ENCODE measurements at regions not wholly inside any gene's neighbourhood (a gene's known extent, or its start where the extent isn't known, plus 50 kb on each side); places are given as distances from the start of the nearest gene placed in this dataset.
"Not testable (repeated sequence)": the region's sequence is repeated elsewhere in the genome, so short reads cannot be mapped to it uniquely, and the experiment has no call there.

- ATAC-seq (ENCODE audit: insufficient read depth, low read depth); H3K79me2 ChIP-seq (ENCODE audit: insufficient read depth, low read length); H3K4me3 ChIP-seq (ENCODE audit: low read depth in 1 of 2, low read length in 2 of 2); DNase-seq; H3K9me3 ChIP-seq (ENCODE audit: insufficient read depth, low read length, severe bottlenecking); H3K27ac ChIP-seq (ENCODE audit: low read length); H3K9ac ChIP-seq (ENCODE audit: low read depth, low read length); H3K27me3 ChIP-seq (ENCODE audit: insufficient read depth, low read length, poor library complexity); H3K36me3 ChIP-seq (ENCODE audit: insufficient read depth, low read length); H3K4me1 ChIP-seq (ENCODE audit: insufficient read depth, low read length); H4K20me1 ChIP-seq (ENCODE audit: insufficient read depth, low read length); H2AFZ ChIP-seq (ENCODE audit: low read depth, low read length); H3K4me2 ChIP-seq (ENCODE audit: insufficient read depth, low read length): not testable (repeated sequence)
These were observed 146.4 kb downstream of the ATP6V0E2 start for GRCh38 chr7:150020210-150020609.

GRCh38 chr7:150024550-150025490 is 151.1 kb downstream of the ATP6V0E2 start:
- H2AFZ ChIP-seq (ENCODE audit: low read depth, low read length); H3K36me3 ChIP-seq (ENCODE audit: insufficient read depth, low read length); H3K4me3 ChIP-seq (ENCODE audit: low read depth in 1 of 2, low read length in 2 of 2); DNase-seq; H3K27me3 ChIP-seq (ENCODE audit: insufficient read depth, low read length, poor library complexity); H3K4me1 ChIP-seq (ENCODE audit: insufficient read depth, low read length); H3K27ac ChIP-seq (ENCODE audit: low read length); H3K9me3 ChIP-seq (ENCODE audit: insufficient read depth, low read length, severe bottlenecking); H3K79me2 ChIP-seq (ENCODE audit: insufficient read depth, low read length); H4K20me1 ChIP-seq (ENCODE audit: insufficient read depth, low read length); H3K4me2 ChIP-seq (ENCODE audit: insufficient read depth, low read length); H3K9ac ChIP-seq (ENCODE audit: low read depth, low read length): not testable (repeated sequence)
- ATAC-seq (ENCODE audit: insufficient read depth, low read depth) = 0 out of 3 replicates have a peak, but pooled peaks have one; percentile 30

GRCh38 chr7:150025802-150026201 is 152.0 kb downstream of the ATP6V0E2 start:
- H3K36me3 ChIP-seq (ENCODE audit: insufficient read depth, low read length); H3K9me3 ChIP-seq (ENCODE audit: insufficient read depth, low read length, severe bottlenecking); H3K79me2 ChIP-seq (ENCODE audit: insufficient read depth, low read length); ATAC-seq (ENCODE audit: insufficient read depth, low read depth); H3K4me1 ChIP-seq (ENCODE audit: insufficient read depth, low read length); H3K9ac ChIP-seq (ENCODE audit: low read depth, low read length); H4K20me1 ChIP-seq (ENCODE audit: insufficient read depth, low read length); H3K4me2 ChIP-seq (ENCODE audit: insufficient read depth, low read length); H3K27me3 ChIP-seq (ENCODE audit: insufficient read depth, low read length, poor library complexity); H3K27ac ChIP-seq (ENCODE audit: low read length); DNase-seq; H3K4me3 ChIP-seq (ENCODE audit: low read depth in 1 of 2, low read length in 2 of 2); H2AFZ ChIP-seq (ENCODE audit: low read depth, low read length): not testable (repeated sequence)

- H3K36me3 ChIP-seq (ENCODE audit: insufficient read depth, low read length); H3K79me2 ChIP-seq (ENCODE audit: insufficient read depth, low read length); H3K27ac ChIP-seq (ENCODE audit: low read length); H3K9me3 ChIP-seq (ENCODE audit: insufficient read depth, low read length, severe bottlenecking); H2AFZ ChIP-seq (ENCODE audit: low read depth, low read length); H3K4me3 ChIP-seq (ENCODE audit: low read depth in 1 of 2, low read length in 2 of 2); H4K20me1 ChIP-seq (ENCODE audit: insufficient read depth, low read length); H3K4me2 ChIP-seq (ENCODE audit: insufficient read depth, low read length); H3K4me1 ChIP-seq (ENCODE audit: insufficient read depth, low read length); H3K9ac ChIP-seq (ENCODE audit: low read depth, low read length); H3K27me3 ChIP-seq (ENCODE audit: insufficient read depth, low read length, poor library complexity): not testable (repeated sequence)
- ATAC-seq (ENCODE audit: insufficient read depth, low read depth) (peak; percentile 60), DNase-seq (peak; percentile 24)
These were observed 154.7 kb downstream of the ATP6V0E2 start for GRCh38 chr7:150028344-150029012.

GRCh38 chr7:150029013-150029389 is 155.2 kb downstream of the ATP6V0E2 start:
- H3K9ac ChIP-seq (ENCODE audit: low read depth, low read length); H3K27me3 ChIP-seq (ENCODE audit: insufficient read depth, low read length, poor library complexity); H3K4me2 ChIP-seq (ENCODE audit: insufficient read depth, low read length); H3K79me2 ChIP-seq (ENCODE audit: insufficient read depth, low read length); DNase-seq; ATAC-seq (ENCODE audit: insufficient read depth, low read depth); H3K36me3 ChIP-seq (ENCODE audit: insufficient read depth, low read length); H3K4me3 ChIP-seq (ENCODE audit: low read depth in 1 of 2, low read length in 2 of 2); H4K20me1 ChIP-seq (ENCODE audit: insufficient read depth, low read length); H3K27ac ChIP-seq (ENCODE audit: low read length); H2AFZ ChIP-seq (ENCODE audit: low read depth, low read length); H3K9me3 ChIP-seq (ENCODE audit: insufficient read depth, low read length, severe bottlenecking); H3K4me1 ChIP-seq (ENCODE audit: insufficient read depth, low read length): not testable (repeated sequence)

- not testable (repeated sequence) for H4K20me1 ChIP-seq (ENCODE audit: insufficient read depth, low read length); H2AFZ ChIP-seq (ENCODE audit: low read depth, low read length); H3K4me3 ChIP-seq (ENCODE audit: low read depth in 1 of 2, low read length in 2 of 2); H3K79me2 ChIP-seq (ENCODE audit: insufficient read depth, low read length); H3K27me3 ChIP-seq (ENCODE audit: insufficient read depth, low read length, poor library complexity); H3K27ac ChIP-seq (ENCODE audit: low read length); H3K4me1 ChIP-seq (ENCODE audit: insufficient read depth, low read length); ATAC-seq (ENCODE audit: insufficient read depth, low read depth); DNase-seq; H3K4me2 ChIP-seq (ENCODE audit: insufficient read depth, low read length); H3K9ac ChIP-seq (ENCODE audit: low read depth, low read length); H3K9me3 ChIP-seq (ENCODE audit: insufficient read depth, low read length, severe bottlenecking); H3K36me3 ChIP-seq (ENCODE audit: insufficient read depth, low read length)
These were observed 158.0 kb downstream of the ATP6V0E2 start for GRCh38 chr7:150031733-150032132.

- not testable (repeated sequence) for H3K4me2 ChIP-seq (ENCODE audit: insufficient read depth, low read length); H3K36me3 ChIP-seq (ENCODE audit: insufficient read depth, low read length); H3K9me3 ChIP-seq (ENCODE audit: insufficient read depth, low read length, severe bottlenecking); H3K4me3 ChIP-seq (ENCODE audit: low read depth in 1 of 2, low read length in 2 of 2); H3K79me2 ChIP-seq (ENCODE audit: insufficient read depth, low read length); H3K27ac ChIP-seq (ENCODE audit: low read length); H3K4me1 ChIP-seq (ENCODE audit: insufficient read depth, low read length); H4K20me1 ChIP-seq (ENCODE audit: insufficient read depth, low read length); DNase-seq; H3K27me3 ChIP-seq (ENCODE audit: insufficient read depth, low read length, poor library complexity); H3K9ac ChIP-seq (ENCODE audit: low read depth, low read length); H2AFZ ChIP-seq (ENCODE audit: low read depth, low read length); ATAC-seq (ENCODE audit: insufficient read depth, low read depth)
These were observed 159.9 kb downstream of the ATP6V0E2 start for GRCh38 chr7:150033711-150034110.

- H3K36me3 ChIP-seq (ENCODE audit: insufficient read depth, low read length); H4K20me1 ChIP-seq (ENCODE audit: insufficient read depth, low read length); H3K27me3 ChIP-seq (ENCODE audit: insufficient read depth, low read length, poor library complexity); H3K9me3 ChIP-seq (ENCODE audit: insufficient read depth, low read length, severe bottlenecking); DNase-seq; H3K4me1 ChIP-seq (ENCODE audit: insufficient read depth, low read length); H3K79me2 ChIP-seq (ENCODE audit: insufficient read depth, low read length); H3K4me3 ChIP-seq (ENCODE audit: low read depth in 1 of 2, low read length in 2 of 2); H3K9ac ChIP-seq (ENCODE audit: low read depth, low read length); H3K27ac ChIP-seq (ENCODE audit: low read length); ATAC-seq (ENCODE audit: insufficient read depth, low read depth); H3K4me2 ChIP-seq (ENCODE audit: insufficient read depth, low read length); H2AFZ ChIP-seq (ENCODE audit: low read depth, low read length): not testable (repeated sequence)
These were observed 162.0 kb downstream of the ATP6V0E2 start for GRCh38 chr7:150035769-150036168.
